IPS DF 19.7 (cell line): ENCODE measurements at regions not wholly inside any gene's neighbourhood (a gene's known extent, or its start where the extent isn't known, plus 50 kb on each side); places are given as distances from the start of the nearest gene placed in this dataset.
"Not testable (repeated sequence)": the region's sequence is repeated elsewhere in the genome, so short reads cannot be mapped to it uniquely, and the experiment has no call there.

Source experiments
- DNase-seq: peaks from one replicate; pipeline ENCODE4 v3.0.0-alpha.2; 2013; ENCODE audit warnings: low read depth, low spot score

GRCh38 chr9:119763260-119763659 lies 394.0 kb upstream of the BRINP1 start:
- no peak for DNase-seq

- no peak for DNase-seq
These were observed 392.6 kb upstream of the BRINP1 start for GRCh38 chr9:119761812-119762211.

GRCh38 chr9:119758990-119759389 lies 389.8 kb upstream of the BRINP1 start:
- DNase-seq: no peak

GRCh38 chr9:119758241-119758640 lies 389.0 kb upstream of the BRINP1 start:
- DNase-seq: no peak

GRCh38 chr9:119739476-119739875 lies 370.2 kb upstream of the BRINP1 start:
- no peak for DNase-seq

- no peak for DNase-seq
These were observed 367.5 kb upstream of the BRINP1 start for GRCh38 chr9:119736491-119737454.

- no peak for DNase-seq
These were observed 358.8 kb upstream of the BRINP1 start for GRCh38 chr9:119727988-119728387.

GRCh38 chr9:119726035-119726434 lies 356.8 kb upstream of the BRINP1 start:
- DNase-seq: no peak

- no peak for DNase-seq
These were observed 353.1 kb upstream of the BRINP1 start for GRCh38 chr9:119722384-119722783.

- DNase-seq: no peak
These were observed 343.1 kb upstream of the BRINP1 start for GRCh38 chr9:119712325-119712724.

- DNase-seq: no peak
These were observed 340.2 kb upstream of the BRINP1 start for GRCh38 chr9:119709431-119709830.

GRCh38 chr9:119707228-119707845 lies 338.1 kb upstream of the BRINP1 start:
- no peak for DNase-seq

GRCh38 chr9:119701651-119702050 lies 332.4 kb upstream of the BRINP1 start:
- no peak for DNase-seq

- DNase-seq: no peak
These were observed 329.3 kb upstream of the BRINP1 start for GRCh38 chr9:119698535-119698934.

- no peak for DNase-seq
These were observed 328.8 kb upstream of the BRINP1 start for GRCh38 chr9:119697996-119698395.

GRCh38 chr9:119689879-119690278 lies 320.6 kb upstream of the BRINP1 start:
- no peak for DNase-seq

GRCh38 chr9:119688547-119688946 lies 319.3 kb upstream of the BRINP1 start:
- DNase-seq: no peak

- DNase-seq: no peak
These were observed 308.7 kb upstream of the BRINP1 start for GRCh38 chr9:119677811-119678505.

- DNase-seq: no peak
These were observed 306.7 kb upstream of the BRINP1 start for GRCh38 chr9:119675951-119676350.

GRCh38 chr9:119672763-119673162 lies 303.5 kb upstream of the BRINP1 start:
- DNase-seq: not testable (repeated sequence)

- DNase-seq: no peak
These were observed 298.7 kb upstream of the BRINP1 start for GRCh38 chr9:119667916-119668315.

- DNase-seq: no peak
These were observed 297.9 kb upstream of the BRINP1 start for GRCh38 chr9:119667163-119667562.
